GM12892 (cell line): ENCODE measurements at regions not wholly inside any gene's neighbourhood (a gene's known extent, or its start where the extent isn't known, plus 50 kb on each side); places are given as distances from the start of the nearest gene placed in this dataset.

Experiments used
- DNase-seq: peaks from one replicate; pipeline ENCODE4 v3.0.0; 2011; ENCODE audit not compliant: insufficient read length
- FAIRE-seq: peaks from 2 replicates; lab custom pipeline; 2011; peaks lifted over from hg19 to GRCh38; lab: Jason Lieb, UNC
- POLR2A ChIP-seq: IDR thresholded peaks from 2 replicates; pipeline ENCODE4 v1.6.1; 2011; ENCODE audit warnings: low read depth, low read length, control low read depth
- POLR2AphosphoS5 ChIP-seq: IDR thresholded peaks from 2 replicates; pipeline ENCODE4 v1.6.1; 2011; ENCODE audit warnings: low read depth, low read length, control low read depth
- TAF1 ChIP-seq: IDR thresholded peaks from 2 replicates; pipeline ENCODE4 v1.6.1; 2011; ENCODE audit warnings: low read depth, mild to moderate bottlenecking, control low read depth, low read length, borderline replicate concordance

- TF ChIP-seq POLR2A = no peak
- no peak for TF ChIP-seq POLR2AphosphoS5
- no peak for TF ChIP-seq TAF1
- FAIRE-seq (no peak), DNase-seq (no peak)
Observed at GRCh38 chr7:12139416-12139815, 71.7 kb upstream of the TMEM106B start.

GRCh38 chr7:12146813-12147212, 64.3 kb upstream of the TMEM106B start:
- DNase-seq (no peak), FAIRE-seq (no peak)
- TF ChIP-seq POLR2AphosphoS5 (no peak), POLR2A (no peak), TAF1 (no peak)

- no peak for FAIRE-seq
Observed at GRCh38 chr7:12152196-12152918, 58.7 kb upstream of the TMEM106B start.

GRCh38 chr7:12154119-12154518, 57.0 kb upstream of the TMEM106B start:
- no peak for DNase-seq
- FAIRE-seq = no peak
- TF ChIP-seq TAF1 = no peak
- TF ChIP-seq POLR2A = no peak
- no peak for TF ChIP-seq POLR2AphosphoS5

More at GRCh38 chr7:12152196-12152918, 58.7 kb upstream of the TMEM106B start:
- DNase-seq = no peak
- TF ChIP-seq TAF1 (no peak), POLR2AphosphoS5 (no peak), POLR2A (no peak)

GRCh38 chr7:12157517-12157916, 53.6 kb upstream of the TMEM106B start:
- DNase-seq (no peak), FAIRE-seq (no peak)
- no peak for TF ChIP-seq TAF1
- TF ChIP-seq POLR2AphosphoS5 = no peak
- TF ChIP-seq POLR2A = no peak

- DNase-seq (no peak), FAIRE-seq (no peak)
- TF ChIP-seq TAF1 (no peak), POLR2AphosphoS5 (no peak), POLR2A (no peak)
Observed at GRCh38 chr7:12158334-12159060, 52.6 kb upstream of the TMEM106B start.

- TF ChIP-seq TAF1 (no peak), POLR2AphosphoS5 (no peak), POLR2A (no peak)
- DNase-seq (no peak), FAIRE-seq (no peak)
Observed at GRCh38 chr7:12161146-12161545, 49.9 kb upstream of the TMEM106B start.
